Esophagus squamous epithelium (tissue), 5 donors: ENCODE measurements at regions not wholly inside any gene's neighbourhood (a gene's known extent, or its start where the extent isn't known, plus 50 kb on each side); places are given as distances from the start of the nearest gene placed in this dataset.

Experiments
- DNase-seq: peaks from one replicate; lab custom pipeline; 2025; lab: John Stamatoyannopoulos, UW
- H3K27ac ChIP-seq, 4 donors: fragments of 200-600 bp; sonication (generic); one replicate each; pipeline ENCODE4 v1.5.1; 2016 to 2019; ENCODE audit warnings: mild to moderate bottlenecking in 1 of 4
- H3K27me3 ChIP-seq, 4 donors: fragments of 200-600 bp; sonication (generic); 1 replicate in 3 of 4; 2 replicates in 1 of 4; pipeline versions ENCODE4 v1.5.1 to v1.6.0; 2017 to 2021; ENCODE audit warnings: antibody characterized with exemption in 1 of 4
- H3K36me3 ChIP-seq, 3 donors: fragments of 200-600 bp; sonication (generic); one replicate each; pipeline ENCODE4 v1.5.1; 2016 to 2019
- H3K4me1 ChIP-seq, 3 donors: fragments of 200-600 bp; sonication (generic); one replicate each; pipeline ENCODE4 v1.5.1; 2017 to 2019
- H3K4me3 ChIP-seq, 4 donors: fragments of 200-600 bp; sonication (generic); 1 replicate in 3 of 4; 2 replicates in 1 of 4; pipeline ENCODE4 v1.5.1; 2016 to 2019; ENCODE audit warnings: mild to moderate bottlenecking in 2 of 4, moderate library complexity in 1 of 4
- H3K9me3 ChIP-seq, 3 donors: fragments of 200-600 bp; sonication (generic); one replicate each; pipeline ENCODE4 v1.5.1; 2016 to 2019
- CTCF ChIP-seq, 6 experiments: fragments of 450-650 bp in 4 of 6; fragments of 200-600 bp in 2 of 6; sonication (generic) in 2 of 6; IDR thresholded peaks; one replicate each; pipeline ENCODE4 v1.5.1; 2016 to 2019; ENCODE audit warnings: antibody characterized with exemption in 6 of 6, mild to moderate bottlenecking in 4 of 6, moderate library complexity in 4 of 6
- POLR2A ChIP-seq, 4 donors: fragments of 450-650 bp; IDR thresholded peaks; one replicate each; pipeline ENCODE4 v1.6.1; 2017; ENCODE audit warnings: antibody characterized with exemption in 4 of 4, mild to moderate bottlenecking in 4 of 4, moderate library complexity in 3 of 4
- WGBS, 2 donors: methylation state at CpG; one replicate each; pipeline ENCODE4 v1.1.5; 2018; 5-methylcytosine and 5-hydroxymethylcytosine counted together
- intact Hi-C: fragments of 100-400 bp; cut with DNase I; formaldehyde crosslinking; loops from one replicate; pipeline ENCODE4 v1.15.0; 2022
- donor health status: DM: yes; HTN: yes; CAD: no.

- 31 to 55% methylated on average over 1 of the region's 1 CpG for WGBS, 2 donors
- intact Hi-C loops = no loop called here
Measured at GRCh38 chrX:147559191-147559590, 352.5 kb upstream of the FMR1 start.

GRCh38 chrX:147565237-147565636 is 346.5 kb upstream of the FMR1 start:
- intact Hi-C loops = no loop called here
- 36 to 50% methylated on average over 1 of the region's 1 CpG for WGBS, 2 donors
- DNase-seq = no peak

More at GRCh38 chrX:147559191-147559590, 352.5 kb upstream of the FMR1 start:
- no peak overlapping the region for H3K4me3 ChIP-seq
- TF ChIP-seq POLR2A (IDR thresholded peaks at IDR 0.05) = no peak
- no peak for TF ChIP-seq CTCF (IDR thresholded peaks at IDR 0.05)
- no peaks in the 10 kb centered on the region for H3K4me1 ChIP-seq
- H3K36me3 ChIP-seq = no peaks in the 10 kb centered on the region
- no peaks in the 10 kb centered on the region for H3K27me3 ChIP-seq
- no peaks in the 10 kb centered on the region for H3K9me3 ChIP-seq
- no peak for DNase-seq
- H3K27ac ChIP-seq = no peak overlapping the region

GRCh38 chrX:147570483-147570882 is 341.2 kb upstream of the FMR1 start:
- no peak for DNase-seq
- Histone ChIP-seq H3K9me3 (no peaks in the 10 kb centered on the region), H3K36me3 (no peaks in the 10 kb centered on the region), H3K4me1 (no peaks in the 10 kb centered on the region), H3K27ac (no peak overlapping the region), H3K4me3 (no peak overlapping the region), H3K27me3 (no peaks in the 10 kb centered on the region)
- WGBS, 2 donors = 17% methylated on average over 1 of the region's 1 CpG; no CpG with 5 or more reads in 1 of the 2 donors
- intact Hi-C loops = no loop called here
- TF ChIP-seq POLR2A (IDR thresholded peaks at IDR 0.05) (no peak), CTCF (IDR thresholded peaks at IDR 0.05) (no peak)

More at GRCh38 chrX:147565237-147565636, 346.5 kb upstream of the FMR1 start:
- Histone ChIP-seq H3K36me3 (no peaks in the 10 kb centered on the region), H3K4me1 (no peaks in the 10 kb centered on the region), H3K27me3 (no peaks in the 10 kb centered on the region), H3K27ac (no peak overlapping the region), H3K9me3 (no peaks in the 10 kb centered on the region), H3K4me3 (no peak overlapping the region)
- TF ChIP-seq POLR2A (IDR thresholded peaks at IDR 0.05) (no peak), CTCF (IDR thresholded peaks at IDR 0.05) (no peak)

GRCh38 chrX:147573266-147573665 is 338.5 kb upstream of the FMR1 start:
- 50 to 79% methylated on average over 3 to 4 of the region's 4 CpGs for WGBS, 2 donors
- Histone ChIP-seq H3K27ac (no peak overlapping the region), H3K4me3 (no peak overlapping the region), H3K36me3 (no peaks in the 10 kb centered on the region), H3K4me1 (no peaks in the 10 kb centered on the region), H3K27me3 (no peaks in the 10 kb centered on the region), H3K9me3 (no peaks in the 10 kb centered on the region)
- intact Hi-C loops = no loop called here
- TF ChIP-seq CTCF (IDR thresholded peaks at IDR 0.05) = no peak
- TF ChIP-seq POLR2A (IDR thresholded peaks at IDR 0.05) = no peak
- DNase-seq = no peak

- Histone ChIP-seq H3K27me3 (no peaks in the 10 kb centered on the region), H3K4me3 (no peak overlapping the region), H3K36me3 (no peaks in the 10 kb centered on the region), H3K9me3 (no peaks in the 10 kb centered on the region), H3K27ac (no peak overlapping the region), H3K4me1 (no peaks in the 10 kb centered on the region)
- TF ChIP-seq POLR2A (IDR thresholded peaks at IDR 0.05) = no peak
- TF ChIP-seq CTCF (IDR thresholded peaks at IDR 0.05) = no peak
- intact Hi-C loops = no loop called here
- no peak for DNase-seq
- WGBS, 2 donors = 30 to 55% methylated on average over 3 of the region's 3 CpGs
Measured at GRCh38 chrX:147602176-147602696, 309.5 kb upstream of the FMR1 start.
